B cell (primary cell): ENCODE measurements at regions not wholly inside any gene's neighbourhood (a gene's known extent, or its start where the extent isn't known, plus 50 kb on each side); places are given as distances from the start of the nearest gene placed in this dataset.

ENCODE experiments used
- ATAC-seq: fragments of 200-7000 bp; cut with Tn5 transposase; one replicate; pipeline ENCODE4 v1.10.0; 2021; ENCODE audit warnings: low read depth, mild to moderate bottlenecking, moderate number of reproducible peaks, moderate library complexity
- CTCF ChIA-PET: fragments of 350-600 bp; sonication (Branson Sonifier 250); formaldehyde crosslinking; loops from one replicate; lab custom pipeline; 2021; ENCODE audit warnings: antibody characterized with exemption, inconsistent platforms; lab: Charles Lee
- POLR2A ChIA-PET: fragments of 350-600 bp; sonication (Branson Sonifier 250); formaldehyde crosslinking; loops from one replicate; lab custom pipeline; 2021; ENCODE audit warnings: antibody characterized with exemption; lab: Charles Lee
- DNase-seq: peaks from one replicate; pipeline ENCODE4 v3.0.0; 2013
- H2AFZ ChIP-seq: 2 replicates; pipeline ENCODE4 v1.6.1; 2012; ENCODE audit warnings: mild to moderate bottlenecking, low read depth, low read length; ENCODE audit not compliant: insufficient read depth, poor library complexity, severe bottlenecking
- H3K27ac ChIP-seq, 2 donors: 1 replicate in 1 of 2; 2 replicates in 1 of 2; pipeline ENCODE4 v1.5.1; 2012 to 2013; ENCODE audit warnings: low read length in 2 of 2, mild to moderate bottlenecking in 2 of 2, moderate library complexity in 1 of 2
- H3K27me3 ChIP-seq, 4 experiments: fragments of 200-600 bp in 1 of 4; sonication (generic) in 1 of 4; replicated peaks in 1 of 4; 1 replicate in 2 of 4; 2 replicates in 2 of 4; pipeline versions ENCODE4 v1.6.1 to v1.7.0; 2013 to 2016; ENCODE audit warnings: low read length in 3 of 4, mild to moderate bottlenecking in 2 of 4, mixed read lengths in 1 of 4, moderate library complexity in 1 of 4; ENCODE audit not compliant: insufficient read depth in 4 of 4, control insufficient read depth in 3 of 4; ENCODE audit errors: control extremely low read depth in 1 of 4
- H3K36me3 ChIP-seq, 2 experiments: replicated peaks in 1 of 2; 1 replicate in 1 of 2; 2 replicates in 1 of 2; pipeline versions ENCODE4 v1.6.1 to v1.7.1; 2013; ENCODE audit warnings: low read length in 1 of 2; ENCODE audit not compliant: insufficient read depth in 2 of 2, control insufficient read depth in 1 of 2; ENCODE audit errors: control extremely low read depth in 1 of 2, extremely low read depth in 1 of 2
- H3K4me1 ChIP-seq, 2 donors: fragments of 200-600 bp in 1 of 2; sonication (generic) in 1 of 2; 1 replicate in 1 of 2; 2 replicates in 1 of 2; pipeline versions ENCODE4 v1.5.1 to v1.6.1; 2013 to 2017; ENCODE audit warnings: low read length in 2 of 2; ENCODE audit not compliant: control insufficient read depth in 2 of 2, insufficient read depth in 2 of 2
- H3K4me2 ChIP-seq: replicated peaks from 2 replicates; pipeline ENCODE3; 2012; ENCODE audit warnings: mild to moderate bottlenecking, low read depth, low read length; ENCODE audit not compliant: poor library complexity, severe bottlenecking
- H3K4me3 ChIP-seq, 5 experiments: fragments of 200-600 bp in 1 of 5; sonication (generic) in 1 of 5; 1 replicate in 3 of 5; 2 replicates in 2 of 5; pipeline versions ENCODE4 v1.5.1 to v1.7.0; 2011 to 2016; ENCODE audit warnings: low read length in 4 of 5, mild to moderate bottlenecking in 4 of 5, low read depth in 2 of 5, control low read depth in 1 of 5, moderate library complexity in 1 of 5; ENCODE audit not compliant: insufficient read depth in 1 of 5; ENCODE audit errors: control extremely low read depth in 1 of 5, extremely low read depth in 1 of 5
- H3K79me2 ChIP-seq: fragments of 200-600 bp; sonication (generic); one replicate; pipeline ENCODE4 v1.6.0; 2016; ENCODE audit warnings: low read length; ENCODE audit not compliant: control insufficient read depth, insufficient read depth
- H3K9ac ChIP-seq: fragments of 200-600 bp; sonication (generic); 2 replicates; pipeline ENCODE4 v1.6.1; 2017; ENCODE audit warnings: mild to moderate bottlenecking, low read length, moderate library complexity
- H3K9me3 ChIP-seq, 3 donors: one replicate each; pipeline versions ENCODE4 v1.6.1 to v1.7.1; 2013; ENCODE audit warnings: low read length in 2 of 3; ENCODE audit not compliant: control insufficient read depth in 2 of 3, insufficient read depth in 1 of 3; ENCODE audit errors: control extremely low read depth in 1 of 3
- H4K20me1 ChIP-seq: 2 replicates; pipeline ENCODE4 v1.6.0; 2012; ENCODE audit warnings: mild to moderate bottlenecking, low read length; ENCODE audit not compliant: insufficient read depth, control insufficient read depth, poor library complexity, severe bottlenecking
- H3K27ac Mint-ChIP-seq: one replicate; pipeline ENCODE4 v1.8.0; 2021; ENCODE audit warnings: mixed read lengths
- H3K27me3 Mint-ChIP-seq: one replicate; pipeline ENCODE4 v1.8.0; 2021; ENCODE audit warnings: mixed read lengths
- H3K4me1 Mint-ChIP-seq: one replicate; pipeline ENCODE4 v1.8.0; 2021; ENCODE audit warnings: mixed read lengths
- H3K4me3 Mint-ChIP-seq: one replicate; pipeline ENCODE4 v1.8.0; 2021; ENCODE audit warnings: mixed read lengths
- H3K9me3 Mint-ChIP-seq: one replicate; pipeline ENCODE4 v1.8.0; 2022; ENCODE audit warnings: mixed read lengths; ENCODE audit not compliant: insufficient read depth
- EZH2 ChIP-seq: IDR thresholded peaks from 2 replicates; pipeline ENCODE4 v1.6.1; 2012; ENCODE audit warnings: borderline replicate concordance, low read depth, mild to moderate bottlenecking, moderate library complexity, low read length; ENCODE audit not compliant: insufficient read depth, poor library complexity, severe bottlenecking
- WGBS: methylation state at CpG from one replicate; pipeline ENCODE4 v1.1.5; 2013; ENCODE audit warnings: missing lambda C conversion rate; ENCODE audit not compliant: insufficient coverage; 5-methylcytosine and 5-hydroxymethylcytosine counted together
- intact Hi-C: fragments of 100-400 bp; cut with micrococcal nuclease; formaldehyde crosslinking; loops from one replicate; pipeline ENCODE4 v1.10.0; 2022
- TF ChIP-seq, protein P1 (sequence below): fragments of 200-600 bp; IDR thresholded peaks from one replicate; pipeline ENCODE4 v1.8.0; 2022; ENCODE audit warnings: antibody characterized with exemption, mild to moderate bottlenecking

DNA sequence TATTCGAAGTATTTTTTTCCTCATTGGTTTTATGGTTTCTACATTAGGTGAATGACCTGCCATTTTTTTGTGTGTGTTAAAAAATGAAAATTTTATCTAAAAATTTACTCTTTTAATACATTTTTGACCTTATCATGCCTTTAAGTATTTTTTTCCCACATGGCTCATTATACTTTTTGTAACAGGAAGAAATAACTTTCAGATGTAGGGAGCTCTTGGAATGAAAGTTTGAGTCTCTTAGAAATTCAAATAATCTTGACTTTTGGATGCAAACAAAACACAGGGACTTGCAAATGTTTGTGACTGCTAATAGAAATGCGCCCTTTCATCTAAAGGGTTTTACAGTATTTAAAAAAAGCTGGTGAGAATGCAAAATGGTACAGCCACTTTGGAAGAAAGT is 457.9 kb downstream of the KLF5 start:
- H3K4me3 Mint-ChIP-seq = no peak overlapping the region
- TF ChIP-seq, protein P1, sequence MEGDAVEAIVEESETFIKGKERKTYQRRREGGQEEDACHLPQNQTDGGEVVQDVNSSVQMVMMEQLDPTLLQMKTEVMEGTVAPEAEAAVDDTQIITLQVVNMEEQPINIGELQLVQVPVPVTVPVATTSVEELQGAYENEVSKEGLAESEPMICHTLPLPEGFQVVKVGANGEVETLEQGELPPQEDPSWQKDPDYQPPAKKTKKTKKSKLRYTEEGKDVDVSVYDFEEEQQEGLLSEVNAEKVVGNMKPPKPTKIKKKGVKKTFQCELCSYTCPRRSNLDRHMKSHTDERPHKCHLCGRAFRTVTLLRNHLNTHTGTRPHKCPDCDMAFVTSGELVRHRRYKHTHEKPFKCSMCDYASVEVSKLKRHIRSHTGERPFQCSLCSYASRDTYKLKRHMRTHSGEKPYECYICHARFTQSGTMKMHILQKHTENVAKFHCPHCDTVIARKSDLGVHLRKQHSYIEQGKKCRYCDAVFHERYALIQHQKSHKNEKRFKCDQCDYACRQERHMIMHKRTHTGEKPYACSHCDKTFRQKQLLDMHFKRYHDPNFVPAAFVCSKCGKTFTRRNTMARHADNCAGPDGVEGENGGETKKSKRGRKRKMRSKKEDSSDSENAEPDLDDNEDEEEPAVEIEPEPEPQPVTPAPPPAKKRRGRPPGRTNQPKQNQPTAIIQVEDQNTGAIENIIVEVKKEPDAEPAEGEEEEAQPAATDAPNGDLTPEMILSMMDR = no peak
- no peak for TF ChIP-seq EZH2
- no peaks in the 10 kb centered on the region for H3K79me2 ChIP-seq
- no peaks in the 10 kb centered on the region for H3K9me3 Mint-ChIP-seq
- ChIA-PET CTCF (no interaction called here), POLR2A (no interaction called here)
- intact Hi-C loops = no loop called here
- no peaks in the 10 kb centered on the region for H3K27me3 ChIP-seq
- H3K27ac Mint-ChIP-seq = no peak overlapping the region
- ATAC-seq (no peak), DNase-seq (no peak)
- H3K4me1 Mint-ChIP-seq = no peaks in the 10 kb centered on the region
- H2AFZ ChIP-seq = no peak overlapping the region
- H3K4me1 ChIP-seq = no peaks in the 10 kb centered on the region
- no peak overlapping the region for H3K4me3 ChIP-seq
- no peaks in the 10 kb centered on the region for H4K20me1 ChIP-seq
- no peak overlapping the region for H3K9ac ChIP-seq
- H3K27me3 Mint-ChIP-seq = no peaks in the 10 kb centered on the region
- no CpG with 5 or more reads among the region's 2 CpGs for WGBS
- H3K9me3 ChIP-seq = no peaks in the 10 kb centered on the region
- no peak overlapping the region for H3K27ac ChIP-seq
- no peak overlapping the region for H3K4me2 ChIP-seq
- H3K36me3 ChIP-seq = no peaks in the 10 kb centered on the region

DNA sequence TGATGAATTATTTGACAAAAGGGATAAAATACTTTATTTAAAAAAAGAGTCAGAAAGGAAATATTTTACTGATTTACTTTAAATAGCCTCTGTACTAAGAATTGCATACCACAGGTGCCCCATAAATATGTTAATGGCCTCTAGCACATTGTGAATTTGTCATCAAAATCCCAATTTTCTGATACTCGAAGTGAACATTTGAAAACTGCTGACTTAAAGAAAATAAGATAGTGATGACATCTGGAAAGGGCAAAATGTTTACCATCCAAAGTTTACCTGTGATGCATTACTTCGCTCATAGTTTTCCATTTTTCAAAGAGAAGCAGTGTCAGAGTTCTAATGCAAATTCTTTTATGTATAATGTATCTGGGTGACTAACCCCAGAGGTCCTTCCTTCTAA is 455.4 kb downstream of the KLF5 start:
- H2AFZ ChIP-seq = no peak overlapping the region
- H3K4me3 ChIP-seq = no peak overlapping the region
- H3K4me1 ChIP-seq = no peaks in the 10 kb centered on the region
- Mint-ChIP-seq H3K4me3 (no peak overlapping the region), H3K27ac (no peak overlapping the region), H3K4me1 (no peaks in the 10 kb centered on the region), H3K9me3 (no peaks in the 10 kb centered on the region), H3K27me3 (no peaks in the 10 kb centered on the region)
- H3K27ac ChIP-seq = no peak overlapping the region
- no peak overlapping the region for H3K4me2 ChIP-seq
- H4K20me1 ChIP-seq = no peaks in the 10 kb centered on the region
- intact Hi-C loops = no loop called here
- ChIA-PET CTCF (no interaction called here), POLR2A (no interaction called here)
- TF ChIP-seq, protein P1 = no peak
- no peak for TF ChIP-seq EZH2
- ATAC-seq = no peak
- no peak overlapping the region for H3K9ac ChIP-seq
- H3K79me2 ChIP-seq = no peaks in the 10 kb centered on the region
- H3K36me3 ChIP-seq = no peaks in the 10 kb centered on the region
- no peaks in the 10 kb centered on the region for H3K9me3 ChIP-seq
- DNase-seq = no peak
- H3K27me3 ChIP-seq = no peaks in the 10 kb centered on the region
- no CpG with 5 or more reads among the region's 2 CpGs for WGBS
